GM12878 (cell line): ENCODE measurements at regions not wholly inside any gene's neighbourhood (a gene's known extent, or its start where the extent isn't known, plus 50 kb on each side); places are given as distances from the start of the nearest gene placed in this dataset.

ENCODE experiments used
- ATAC-seq: fragments of 200-7000 bp; cut with Tn5 transposase; 3 replicates; pipeline ENCODE4 v1.9.1; 2020; ENCODE audit warnings: mild to moderate bottlenecking, moderate library complexity
- BruUV-seq: library from RNA; stranded (reverse); fragments of 400-500 nt; replicated peaks from 2 replicates; lab custom pipeline; 2021; lab: Mats Ljungman, UMichigan
- CTCF ChIA-PET: fragments of 300-600 bp; sonication (Branson Sonifier 250); formaldehyde crosslinking; extraction: SDS; loops from one replicate; lab custom pipeline; 2021; ENCODE audit warnings: inconsistent platforms; lab: Yijun Ruan, JAX
- POLR2A ChIA-PET: fragments of 350-600 bp; formaldehyde crosslinking; extraction: SDS; loops from one replicate; lab custom pipeline; 2021; ENCODE audit warnings: inconsistent platforms; lab: Charles Lee
- RAD21 ChIA-PET: fragments of 300-600 bp; sonication (Branson Sonifier 250); formaldehyde crosslinking; loops from one replicate; lab custom pipeline; 2023; ENCODE audit warnings: antibody characterized with exemption; ENCODE audit not compliant: unreplicated experiment; lab: Charles Lee
- SMC1A ChIA-PET: fragments of 300-600 bp; sonication (Branson Sonifier 250); formaldehyde crosslinking; loops from one replicate; lab custom pipeline; 2023; ENCODE audit not compliant: unreplicated experiment, uncharacterized antibody; lab: Charles Lee
- DNase-seq: peaks from one replicate; pipeline ENCODE4 v3.0.0-alpha.2; 2011; ENCODE audit warnings: low read depth, low spot score
- FAIRE-seq: peaks from 3 replicates; lab custom pipeline; 2011; peaks lifted over from hg19 to GRCh38; lab: Jason Lieb, UNC
- H2AFZ ChIP-seq: 2 replicates; pipeline ENCODE4 v1.6.0; 2011; ENCODE audit warnings: low read depth, low read length, control low read depth; ENCODE audit not compliant: control insufficient read depth
- H3K27ac ChIP-seq: 2 replicates; pipeline ENCODE4 v1.5.1; 2011; ENCODE audit warnings: control low read depth; ENCODE audit not compliant: control insufficient read depth, insufficient read depth
- H3K27me3 ChIP-seq, 2 experiments: replicated peaks in 1 of 2; 2 replicates each; pipeline versions ENCODE4 v1.6.0 to v1.6.1; 2011; ENCODE audit warnings: low read length in 1 of 2; ENCODE audit not compliant: control insufficient read depth in 2 of 2, insufficient read depth in 2 of 2
- H3K36me3 ChIP-seq, 2 experiments: 2 replicates each; pipeline ENCODE4 v1.5.1; 2011; ENCODE audit warnings: low read length in 1 of 2; ENCODE audit not compliant: control insufficient read depth in 2 of 2, insufficient read depth in 2 of 2
- H3K4me1 ChIP-seq: 2 replicates; pipeline ENCODE4 v1.6.1; 2011; ENCODE audit warnings: mild to moderate bottlenecking, low read length, moderate library complexity, mixed read lengths; ENCODE audit not compliant: control insufficient read depth, insufficient read depth
- H3K4me2 ChIP-seq: 2 replicates; pipeline ENCODE4 v1.6.0; 2011; ENCODE audit warnings: control low read depth; ENCODE audit not compliant: control insufficient read depth, insufficient read depth
- H3K4me3 ChIP-seq: fragments of 200-600 bp; sonication (generic); 2 replicates; pipeline ENCODE4 v1.5.1; 2016
- H3K79me2 ChIP-seq: 2 replicates; pipeline ENCODE4 v1.6.0; 2011; ENCODE audit warnings: low read length; ENCODE audit not compliant: control insufficient read depth, insufficient read depth
- H3K9ac ChIP-seq: 2 replicates; pipeline ENCODE4 v1.8.0; 2011; ENCODE audit warnings: low read length, control low read depth, mixed read lengths; ENCODE audit not compliant: control insufficient read depth, insufficient read depth
- H3K9me3 ChIP-seq: replicated peaks from 3 replicates; pipeline ENCODE4 v1.5.1; 2011; ENCODE audit warnings: mild to moderate bottlenecking, low read length; ENCODE audit not compliant: control insufficient read depth, insufficient read depth
- H4K20me1 ChIP-seq: 2 replicates; pipeline ENCODE4 v1.6.0; 2011; ENCODE audit not compliant: control insufficient read depth, insufficient read depth
- ATF7 ChIP-seq: fragments of 450-650 bp; IDR thresholded peaks from 2 replicates; pipeline ENCODE4 v1.6.1; 2016; ENCODE audit warnings: low read depth, mild to moderate bottlenecking
- CEBPB ChIP-seq, 2 experiments: fragments of 150-350 bp in 1 of 2; IDR thresholded peaks; 2 replicates each; pipeline ENCODE4 v1.6.1; 2012 to 2014; ENCODE audit warnings: low read depth in 2 of 2, low read length in 2 of 2, borderline replicate concordance in 1 of 2, inconsistent platforms in 1 of 2
- CEBPZ ChIP-seq: fragments of 150-350 bp; IDR thresholded peaks from 2 replicates; pipeline ENCODE4 v1.6.1; 2016; ENCODE audit warnings: low read depth, low read length
- MTA2 ChIP-seq: fragments of 450-650 bp; IDR thresholded peaks from 2 replicates; pipeline ENCODE4 v1.6.1; 2016; ENCODE audit warnings: low read depth, mild to moderate bottlenecking, moderate library complexity
- NFIC ChIP-seq: IDR thresholded peaks from 2 replicates; pipeline ENCODE4 v1.6.1; 2012; ENCODE audit warnings: low read depth, mild to moderate bottlenecking, inconsistent platforms, low read length, moderate library complexity
- NRF1 ChIP-seq: conservative IDR thresholded peaks from 2 replicates; pipeline ENCODE4 v1.6.1; 2011; ENCODE audit warnings: mild to moderate bottlenecking, low read depth, low read length, improper control_type of control experiment
- POLR2A ChIP-seq: IDR thresholded peaks from 2 replicates; pipeline ENCODE4 v1.6.1; 2011; ENCODE audit warnings: low read depth, mild to moderate bottlenecking, low read length
- POLR2AphosphoS2 ChIP-seq: IDR thresholded peaks from 2 replicates; pipeline ENCODE4 v1.6.1; 2011; ENCODE audit warnings: low read depth, mild to moderate bottlenecking, low read length, improper control_type of control experiment, moderate library complexity
- POLR2AphosphoS5 ChIP-seq: IDR thresholded peaks from 2 replicates; pipeline ENCODE4 v1.6.1; 2011; ENCODE audit warnings: mild to moderate bottlenecking, low read length, inconsistent platforms
- RAD21 ChIP-seq: IDR thresholded peaks from 2 replicates; pipeline ENCODE4 v1.6.1; 2011; ENCODE audit warnings: mild to moderate bottlenecking, low read depth, low read length, moderate library complexity; ENCODE audit not compliant: insufficient read depth
- RUNX3 ChIP-seq: IDR thresholded peaks from 2 replicates; pipeline ENCODE4 v1.6.1; 2012; ENCODE audit warnings: low read length, inconsistent platforms
- SREBF1 ChIP-seq: IDR thresholded peaks from 2 replicates; pipeline ENCODE4 v1.6.1; 2012; ENCODE audit warnings: mild to moderate bottlenecking, low read length
- SUPT20H ChIP-seq: IDR thresholded peaks from 2 replicates; pipeline ENCODE4 v1.6.1; 2011; ENCODE audit warnings: low read depth, mild to moderate bottlenecking, low read length, moderate library complexity, borderline replicate concordance; ENCODE audit not compliant: control insufficient read depth
- TARDBP ChIP-seq: IDR thresholded peaks from 2 replicates; pipeline ENCODE4 v1.6.1; 2016; ENCODE audit warnings: borderline replicate concordance
- USF2 ChIP-seq: IDR thresholded peaks from 2 replicates; pipeline ENCODE4 v1.6.1; 2011; ENCODE audit warnings: low read depth, low read length, improper control_type of control experiment, borderline replicate concordance
- WRNIP1 ChIP-seq: IDR thresholded peaks from 2 replicates; pipeline ENCODE4 v1.6.1; 2011; ENCODE audit warnings: low read depth, low read length, improper control_type of control experiment, borderline replicate concordance
- YY1 ChIP-seq: IDR thresholded peaks from 2 replicates; pipeline ENCODE4 v1.6.1; 2011; ENCODE audit warnings: low read depth, mild to moderate bottlenecking, low read length
- WGBS: methylation state at CpG from one replicate; pipeline ENCODE4 v1.1.6; 2016; ENCODE audit warnings: low lambda C conversion rate; ENCODE audit not compliant: insufficient replicate concordance, insufficient coverage; ENCODE audit errors: missing lambda C conversion rate; 5-methylcytosine and 5-hydroxymethylcytosine counted together
- in situ Hi-C: fragments of 300-500 bp; cut with MboI; formaldehyde crosslinking; loops from 9 replicates; pipeline ENCODE4 v1.14.3; 2018; ENCODE audit warnings: mixed read lengths
- intact Hi-C: fragments of 100-400 bp; cut with micrococcal nuclease; formaldehyde crosslinking; loops from one replicate; pipeline ENCODE4 v1.14.2; 2022; ENCODE audit not compliant: unreplicated experiment

GRCh38 chr11:106447631-106448191 lies 370.2 kb downstream of the AASDHPPT start:
- intact Hi-C loops = no loop called here
- Histone ChIP-seq H4K20me1 (no peaks in the 10 kb centered on the region), H3K36me3 (no peaks in the 10 kb centered on the region), H3K9me3 (no peaks in the 10 kb centered on the region), H3K4me3 (no peak overlapping the region), H3K4me1 (no peaks in the 10 kb centered on the region), H3K79me2 (no peaks in the 10 kb centered on the region)
- under 1% methylated on average over 5 of the region's 5 CpGs for whole genome bisulfite sequencing
- CTCF ChIA-PET = no interaction called here
- SMC1A ChIA-PET = no interaction called here
- TF ChIP-seq TARDBP (no peak), RAD21 (no peak), WRNIP1 (no peak), YY1 (no peak), SREBF1 (no peak), MTA2 (no peak), CEBPZ (no peak), POLR2AphosphoS2 (no peak), RUNX3 (no peak), POLR2AphosphoS5 (no peak), CEBPB (IDR thresholded peaks at IDR 0.05; ENCODE audit: borderline replicate concordance in 1 of 2, low read depth in 2 of 2, low read length in 2 of 2) (no peak), USF2 (no peak), NRF1 (no peak), NFIC (no peak), POLR2A (no peak), ATF7 (no peak), SUPT20H (no peak)
- TF ChIP-seq, all 136 proteins: peak for 0
- no peak overlapping the region for H3K4me2 ChIP-seq
- ChIA-PET POLR2A (interaction anchor here (0.6 kb wide), 1 partner anchor 35 kb away, joined by 5 read pairs; no protein-coding TSS in a partner anchor), RAD21 (no interaction called here)
- ATAC-seq = no peak
- no peak overlapping the region for H3K9ac ChIP-seq
- no peak for DNase-seq
- no peak for FAIRE-seq
- no peak overlapping the region for H3K27ac ChIP-seq
- H2AFZ ChIP-seq = no peak overlapping the region
- in situ Hi-C loops = no loop called here
- H3K27me3 ChIP-seq = no peaks in the 10 kb centered on the region
- no TSS peak for BruUV-seq
